H9 (cell line): ENCODE measurements at regions not wholly inside any gene's neighbourhood (a gene's known extent, or its start where the extent isn't known, plus 50 kb on each side); places are given as distances from the start of the nearest gene placed in this dataset.

ENCODE experiments used
- DNase-seq: peaks from one replicate; pipeline ENCODE4 v3.0.0-alpha.2; 2017
- H2AFZ ChIP-seq: one replicate; pipeline ENCODE4 v1.6.1; 2013; ENCODE audit warnings: mild to moderate bottlenecking, low read length, control low read depth, moderate library complexity
- H2AK5ac ChIP-seq: 2 replicates; pipeline ENCODE4 v1.6.1; 2013; ENCODE audit warnings: low read length, control low read depth, mixed read lengths; ENCODE audit not compliant: insufficient read length
- H2BK120ac ChIP-seq: one replicate; pipeline ENCODE4 v1.6.1; 2013; ENCODE audit warnings: low read depth, mild to moderate bottlenecking, low read length, control low read depth, inconsistent platforms; ENCODE audit not compliant: poor library complexity, severe bottlenecking
- H2BK12ac ChIP-seq: 2 replicates; pipeline ENCODE4 v1.6.1; 2013; ENCODE audit warnings: low read length, control low read depth, mixed read lengths, low read depth; ENCODE audit not compliant: insufficient read length
- H2BK15ac ChIP-seq: 2 replicates; pipeline ENCODE4 v1.6.1; 2013; ENCODE audit warnings: low read depth, low read length, control low read depth
- H2BK20ac ChIP-seq: one replicate; pipeline ENCODE4 v1.6.1; 2013; ENCODE audit warnings: low read depth, mild to moderate bottlenecking, low read length, control low read depth, inconsistent platforms; ENCODE audit not compliant: poor library complexity, severe bottlenecking
- H2BK5ac ChIP-seq: 2 replicates; pipeline ENCODE4 v1.6.1; 2013; ENCODE audit warnings: low read length, control low read depth, mixed read lengths; ENCODE audit not compliant: insufficient read length
- H3K14ac ChIP-seq: 2 replicates; pipeline ENCODE4 v1.6.1; 2013; ENCODE audit warnings: low read length, control low read depth; ENCODE audit not compliant: insufficient read depth
- H3K18ac ChIP-seq: 2 replicates; pipeline ENCODE4 v1.6.1; 2013; ENCODE audit warnings: low read depth, mild to moderate bottlenecking, mixed read lengths, low read length, control low read depth; ENCODE audit not compliant: insufficient read length
- H3K23ac ChIP-seq: 2 replicates; pipeline ENCODE4 v1.6.1; 2013; ENCODE audit warnings: low read length, control low read depth, mixed read lengths, low read depth; ENCODE audit not compliant: insufficient read length
- H3K23me2 ChIP-seq: 2 replicates; pipeline ENCODE4 v1.6.1; 2013; ENCODE audit warnings: low read depth, mild to moderate bottlenecking, mixed read lengths, low read length, control low read depth; ENCODE audit not compliant: insufficient read length, poor library complexity, severe bottlenecking
- H3K27ac ChIP-seq: 2 replicates; pipeline ENCODE4 v1.5.1; 2013; ENCODE audit warnings: low read length, control low read depth, mixed read lengths, low read depth; ENCODE audit not compliant: insufficient read length
- H3K27me3 ChIP-seq: 2 replicates; pipeline ENCODE4 v1.6.1; 2013; ENCODE audit warnings: low read length, control low read depth, inconsistent platforms; ENCODE audit not compliant: insufficient read depth
- H3K4ac ChIP-seq: 2 replicates; pipeline ENCODE4 v1.6.1; 2013; ENCODE audit warnings: low read depth, mild to moderate bottlenecking, control low read depth, inconsistent platforms, low read length, moderate library complexity
- H3K4me1 ChIP-seq: 2 replicates; pipeline ENCODE4 v1.6.1; 2013; ENCODE audit warnings: low read length, control low read depth, inconsistent platforms; ENCODE audit not compliant: insufficient read depth
- H3K4me2 ChIP-seq: 2 replicates; pipeline ENCODE4 v1.6.1; 2013; ENCODE audit warnings: low read length, control low read depth, mixed read lengths; ENCODE audit not compliant: insufficient read length, insufficient read depth
- H3K56ac ChIP-seq: 2 replicates; pipeline ENCODE4 v1.6.1; 2013; ENCODE audit warnings: low read depth, mild to moderate bottlenecking, mixed read lengths, low read length, control low read depth; ENCODE audit not compliant: insufficient read length
- H3K79me1 ChIP-seq: 2 replicates; pipeline ENCODE4 v1.6.1; 2013; ENCODE audit warnings: low read depth, mild to moderate bottlenecking, moderate library complexity, low read length, control low read depth, inconsistent platforms; ENCODE audit not compliant: insufficient read depth, poor library complexity, severe bottlenecking
- H3K79me2 ChIP-seq: 2 replicates; pipeline ENCODE4 v1.6.1; 2013; ENCODE audit warnings: low read length, control low read depth, inconsistent platforms; ENCODE audit not compliant: insufficient read depth
- H3K9ac ChIP-seq: 2 replicates; pipeline ENCODE4 v1.6.1; 2013; ENCODE audit warnings: low read length, control low read depth, mixed read lengths; ENCODE audit not compliant: insufficient read length; ENCODE audit errors: extremely low read depth
- H3K9me3 ChIP-seq: one replicate; pipeline ENCODE4 v1.6.1; 2013; ENCODE audit warnings: low read depth, low read length, inconsistent platforms; ENCODE audit not compliant: control insufficient read depth
- H3T11ph ChIP-seq: one replicate; pipeline ENCODE4 v1.6.1; 2013; ENCODE audit warnings: mild to moderate bottlenecking, low read length, control low read depth, inconsistent platforms
- H4K20me1 ChIP-seq: one replicate; pipeline ENCODE4 v1.6.1; 2013; ENCODE audit not compliant: control insufficient read depth, insufficient read length, insufficient read depth
- H4K5ac ChIP-seq: 2 replicates; pipeline ENCODE4 v1.6.1; 2013; ENCODE audit warnings: low read depth, mild to moderate bottlenecking, mixed read lengths, low read length, control low read depth; ENCODE audit not compliant: insufficient read length
- H4K8ac ChIP-seq: replicated peaks from 2 replicates; pipeline ENCODE4 v1.6.1; 2013; ENCODE audit warnings: low read length, control low read depth, mixed read lengths, low read depth; ENCODE audit not compliant: insufficient read length
- H4K91ac ChIP-seq: 2 replicates; pipeline ENCODE4 v1.6.1; 2013; ENCODE audit warnings: low read depth, mild to moderate bottlenecking, moderate library complexity, mixed read lengths, low read length, control low read depth; ENCODE audit not compliant: insufficient read length
- H3K27ac Mint-ChIP-seq, 3 experiments: 2 replicates in 2 of 3; 3 replicates in 1 of 3; pipeline ENCODE4 v1.8.0; 2020 to 2021; ENCODE audit warnings: mixed read lengths in 3 of 3, mild to moderate bottlenecking in 1 of 3, moderate library complexity in 1 of 3
- H3K27me3 Mint-ChIP-seq: 2 replicates; pipeline ENCODE4 v1.8.0; 2021; ENCODE audit warnings: low read depth, mild to moderate bottlenecking, moderate library complexity, mixed read lengths
- H3K36me3 Mint-ChIP-seq, 3 experiments: 2 replicates in 2 of 3; 3 replicates in 1 of 3; pipeline ENCODE4 v1.8.0; 2020 to 2021; ENCODE audit warnings: low read depth in 3 of 3, mixed read lengths in 3 of 3; ENCODE audit not compliant: insufficient read depth in 1 of 3
- H3K4me1 Mint-ChIP-seq, 2 experiments: 2 replicates each; pipeline ENCODE4 v1.8.0; 2020; ENCODE audit warnings: mixed read lengths in 2 of 2
- H3K4me3 Mint-ChIP-seq, 2 experiments: 2 replicates in 1 of 2; 3 replicates in 1 of 2; pipeline ENCODE4 v1.8.0; 2020 to 2021; ENCODE audit warnings: mild to moderate bottlenecking in 2 of 2, mixed read lengths in 2 of 2, moderate library complexity in 1 of 2
- H3K9me3 Mint-ChIP-seq, 2 experiments: 2 replicates in 1 of 2; 3 replicates in 1 of 2; pipeline ENCODE4 v1.8.0; 2020; ENCODE audit warnings: mild to moderate bottlenecking in 2 of 2, mixed read lengths in 2 of 2, moderate library complexity in 1 of 2
- CTCF ChIP-seq: fragments of 200-600 bp; sonication (generic); conservative IDR thresholded peaks from 3 replicates; pipeline ENCODE4 v1.8.0; 2021; ENCODE audit warnings: antibody characterized with exemption, mild to moderate bottlenecking

- Histone ChIP-seq H3K27ac (no peak overlapping the region), H3K56ac (no peak overlapping the region), H3K9me3 (no peaks in the 10 kb centered on the region), H4K91ac (no peak overlapping the region), H4K20me1 (no peaks in the 10 kb centered on the region), H2AK5ac (no peak overlapping the region), H2BK120ac (no peak overlapping the region), H2BK20ac (no peak overlapping the region), H3K4ac (no peak overlapping the region), H3K79me1 (no peaks in the 10 kb centered on the region), H4K5ac (no peak overlapping the region), H3K9ac (no peak overlapping the region), H3T11ph (no peak overlapping the region), H3K14ac (no peak overlapping the region), H4K8ac (no peak overlapping the region), H3K23me2 (no peaks in the 10 kb centered on the region), H3K18ac (no peak overlapping the region), H3K23ac (no peak overlapping the region), H3K27me3 (no peaks in the 10 kb centered on the region), H2BK15ac (no peak overlapping the region), H3K79me2 (no peaks in the 10 kb centered on the region), H2BK5ac (no peak overlapping the region), H2AFZ (no peak overlapping the region), H2BK12ac (no peak overlapping the region), H3K4me1 (no peaks in the 10 kb centered on the region), H3K4me2 (no peak overlapping the region)
- TF ChIP-seq CTCF = no peak
- Mint-ChIP-seq H3K4me1 (no peaks in the 10 kb centered on the region), H3K27me3 (no peaks in the 10 kb centered on the region), H3K27ac (no peak overlapping the region), H3K4me3 (no peak overlapping the region), H3K36me3 (peaks cover 0 to 6% (median 4%) of the 10 kb centered on the region in 3 experiments; a peak in 2 of 7 replicates), H3K9me3 (peaks cover 8 to 19% of the 10 kb centered on the region in 2 experiments)
- DNase-seq = no peak
These were observed 285.4 kb downstream of the ALG10B start for GRCh38 chr12:38601949-38602348.
